NB4 (cell line): ENCODE measurements at regions not wholly inside any gene's neighbourhood (a gene's known extent, or its start where the extent isn't known, plus 50 kb on each side); places are given as distances from the start of the nearest gene placed in this dataset.

Source experiments
- DNase-seq: peaks from one replicate; pipeline ENCODE4 v3.0.0; 2010; ENCODE audit warnings: low read depth
- H3K4me3 ChIP-seq: one replicate; pipeline ENCODE4 v1.5.1; 2011; ENCODE audit warnings: mild to moderate bottlenecking, low read depth, low read length, moderate library complexity
- CTCF ChIP-seq: IDR thresholded peaks from one replicate; pipeline ENCODE4 v1.5.1; 2012; ENCODE audit warnings: low read depth, low read length
- MAX ChIP-seq: IDR thresholded peaks from 2 replicates; pipeline ENCODE4 v1.6.1; 2011; ENCODE audit warnings: low read depth, low read length
- MYC ChIP-seq: IDR thresholded peaks from 2 replicates; pipeline ENCODE4 v1.6.1; 2011; ENCODE audit warnings: low read depth, low read length
- POLR2A ChIP-seq: IDR thresholded peaks from 2 replicates; pipeline ENCODE4 v1.6.1; 2011; ENCODE audit warnings: mild to moderate bottlenecking; ENCODE audit not compliant: insufficient read length; ENCODE audit errors: extremely low read depth

GRCh38 chr11:20238712-20239111 is 78.4 kb upstream of the DBX1 start:
- TF ChIP-seq MAX (no peak), POLR2A (no peak), CTCF (no peak), MYC (no peak)
- H3K4me3 ChIP-seq: no peak overlapping the region
- DNase-seq: no peak

- no peak for TF ChIP-seq CTCF
- TF ChIP-seq MYC: no peak
- no peak for TF ChIP-seq POLR2A
- no peak for TF ChIP-seq MAX
- no peak for DNase-seq
- no peak overlapping the region for H3K4me3 ChIP-seq
Measured at GRCh38 chr11:20235164-20235563, 74.9 kb upstream of the DBX1 start.

GRCh38 chr11:20227631-20228030 is 67.4 kb upstream of the DBX1 start:
- no peak for DNase-seq
- no peak overlapping the region for H3K4me3 ChIP-seq
- no peak for TF ChIP-seq MYC
- no peak for TF ChIP-seq CTCF
- TF ChIP-seq POLR2A: no peak
- TF ChIP-seq MAX: no peak

- H3K4me3 ChIP-seq: no peak overlapping the region
- TF ChIP-seq POLR2A (no peak), CTCF (no peak), MYC (no peak), MAX (no peak)
- no peak for DNase-seq
Measured at GRCh38 chr11:20226933-20227332, 66.7 kb upstream of the DBX1 start.

- DNase-seq: no peak
- no peak overlapping the region for H3K4me3 ChIP-seq
- TF ChIP-seq CTCF (no peak), MAX (no peak), MYC (no peak), POLR2A (no peak)
Measured at GRCh38 chr11:20221566-20221965, 61.3 kb upstream of the DBX1 start.

- no peak for TF ChIP-seq MYC
- TF ChIP-seq POLR2A: no peak
- no peak for TF ChIP-seq MAX
- no peak for TF ChIP-seq CTCF
- no peak overlapping the region for H3K4me3 ChIP-seq
- DNase-seq: no peak
Measured at GRCh38 chr11:20213790-20214189, 53.5 kb upstream of the DBX1 start.
